ENCODE measurements at regions not wholly inside any gene's neighbourhood (a gene's known extent, or its start where the extent isn't known, plus 50 kb on each side); places are given as distances from the start of the nearest gene placed in this dataset.

- no peak for DNase-seq (ENCODE audit: extremely low spot score in 2 of 2)
- Histone ChIP-seq H3K36me3 (no peaks in the 10 kb centered on the region), H3K4me1 (no peaks in the 10 kb centered on the region), H3K4me3 (no peak overlapping the region), H3K9me3 (no peaks in the 10 kb centered on the region), H3K27me3 (no peaks in the 10 kb centered on the region), H3K27ac (no peak overlapping the region)
- TF ChIP-seq, protein P1, sequence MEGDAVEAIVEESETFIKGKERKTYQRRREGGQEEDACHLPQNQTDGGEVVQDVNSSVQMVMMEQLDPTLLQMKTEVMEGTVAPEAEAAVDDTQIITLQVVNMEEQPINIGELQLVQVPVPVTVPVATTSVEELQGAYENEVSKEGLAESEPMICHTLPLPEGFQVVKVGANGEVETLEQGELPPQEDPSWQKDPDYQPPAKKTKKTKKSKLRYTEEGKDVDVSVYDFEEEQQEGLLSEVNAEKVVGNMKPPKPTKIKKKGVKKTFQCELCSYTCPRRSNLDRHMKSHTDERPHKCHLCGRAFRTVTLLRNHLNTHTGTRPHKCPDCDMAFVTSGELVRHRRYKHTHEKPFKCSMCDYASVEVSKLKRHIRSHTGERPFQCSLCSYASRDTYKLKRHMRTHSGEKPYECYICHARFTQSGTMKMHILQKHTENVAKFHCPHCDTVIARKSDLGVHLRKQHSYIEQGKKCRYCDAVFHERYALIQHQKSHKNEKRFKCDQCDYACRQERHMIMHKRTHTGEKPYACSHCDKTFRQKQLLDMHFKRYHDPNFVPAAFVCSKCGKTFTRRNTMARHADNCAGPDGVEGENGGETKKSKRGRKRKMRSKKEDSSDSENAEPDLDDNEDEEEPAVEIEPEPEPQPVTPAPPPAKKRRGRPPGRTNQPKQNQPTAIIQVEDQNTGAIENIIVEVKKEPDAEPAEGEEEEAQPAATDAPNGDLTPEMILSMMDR (IDR thresholded peaks at IDR 0.05) = no peak
- no peak for TF ChIP-seq POLR2A (IDR thresholded peaks at IDR 0.05)
- TF ChIP-seq POLR2AphosphoS5 (IDR thresholded peaks at IDR 0.05; ENCODE audit: insufficient read depth in 1 of 2, low read depth in 1 of 2) = no peak
- intact Hi-C loops (cut with DNase I) = no loop called here
These were observed 794.6 kb downstream of the TFAP2A start for GRCh38 chr6:9620263-9620662.

DNA sequence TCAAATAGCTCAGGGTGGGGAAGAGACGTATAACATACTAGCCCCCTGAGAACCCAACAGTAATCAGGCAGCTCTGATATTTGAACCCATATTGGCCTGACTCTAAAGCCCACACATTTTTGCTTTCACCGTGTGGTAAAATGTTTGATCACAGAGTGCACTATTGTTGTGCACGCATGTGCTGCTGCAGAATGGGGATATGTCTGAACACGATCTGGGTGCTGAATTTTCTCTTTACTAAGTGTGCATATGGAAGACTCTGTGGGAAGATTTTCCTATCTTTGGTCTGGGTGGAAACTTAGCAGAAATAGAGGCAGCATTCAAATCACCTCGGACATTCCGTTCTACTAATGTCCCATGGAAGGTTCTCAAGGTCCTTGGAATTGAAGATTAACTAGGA lies 800.1 kb downstream of the TFAP2A start:
- H3K36me3 ChIP-seq = no peaks in the 10 kb centered on the region
- no peaks in the 10 kb centered on the region for H3K4me1 ChIP-seq
- no peak overlapping the region for H3K4me3 ChIP-seq
- intact Hi-C loops (cut with DNase I) = no loop called here
- no peaks in the 10 kb centered on the region for H3K27me3 ChIP-seq
- TF ChIP-seq POLR2A (IDR thresholded peaks at IDR 0.05) (no peak), POLR2AphosphoS5 (IDR thresholded peaks at IDR 0.05; ENCODE audit: insufficient read depth in 1 of 2, low read depth in 1 of 2) (no peak)
- TF ChIP-seq, protein P1 (IDR thresholded peaks at IDR 0.05) = no peak
- H3K27ac ChIP-seq = no peak overlapping the region
- H3K9me3 ChIP-seq = no peaks in the 10 kb centered on the region
- DNase-seq (ENCODE audit: extremely low spot score in 2 of 2) = no peak

GRCh38 chr6:9612489-9612888 lies 802.4 kb downstream of the TFAP2A start:
- no peaks in the 10 kb centered on the region for H3K4me1 ChIP-seq
- H3K9me3 ChIP-seq = no peaks in the 10 kb centered on the region
- no peaks in the 10 kb centered on the region for H3K27me3 ChIP-seq
- TF ChIP-seq POLR2A (IDR thresholded peaks at IDR 0.05) = no peak
- TF ChIP-seq POLR2AphosphoS5 (IDR thresholded peaks at IDR 0.05; ENCODE audit: insufficient read depth in 1 of 2, low read depth in 1 of 2) = no peak
- TF ChIP-seq, protein P1 (IDR thresholded peaks at IDR 0.05) = no peak
- intact Hi-C loops (cut with DNase I) = no loop called here
- H3K4me3 ChIP-seq = no peak overlapping the region
- no peak overlapping the region for H3K27ac ChIP-seq
- H3K36me3 ChIP-seq = no peaks in the 10 kb centered on the region
- no peak for DNase-seq (ENCODE audit: extremely low spot score in 2 of 2)

GRCh38 chr6:9610620-9611415 lies 804.1 kb downstream of the TFAP2A start:
- Histone ChIP-seq H3K27me3 (no peaks in the 10 kb centered on the region), H3K4me3 (no peak overlapping the region), H3K9me3 (no peaks in the 10 kb centered on the region), H3K27ac (no peak overlapping the region), H3K36me3 (no peaks in the 10 kb centered on the region), H3K4me1 (no peaks in the 10 kb centered on the region)
- no peak for DNase-seq (ENCODE audit: extremely low spot score in 2 of 2)
- intact Hi-C loops (cut with DNase I) = no loop called here
- TF ChIP-seq POLR2A (IDR thresholded peaks at IDR 0.05) (no peak), POLR2AphosphoS5 (IDR thresholded peaks at IDR 0.05; ENCODE audit: insufficient read depth in 1 of 2, low read depth in 1 of 2) (no peak)
- TF ChIP-seq, protein P1 (IDR thresholded peaks at IDR 0.05) = no peak

DNA sequence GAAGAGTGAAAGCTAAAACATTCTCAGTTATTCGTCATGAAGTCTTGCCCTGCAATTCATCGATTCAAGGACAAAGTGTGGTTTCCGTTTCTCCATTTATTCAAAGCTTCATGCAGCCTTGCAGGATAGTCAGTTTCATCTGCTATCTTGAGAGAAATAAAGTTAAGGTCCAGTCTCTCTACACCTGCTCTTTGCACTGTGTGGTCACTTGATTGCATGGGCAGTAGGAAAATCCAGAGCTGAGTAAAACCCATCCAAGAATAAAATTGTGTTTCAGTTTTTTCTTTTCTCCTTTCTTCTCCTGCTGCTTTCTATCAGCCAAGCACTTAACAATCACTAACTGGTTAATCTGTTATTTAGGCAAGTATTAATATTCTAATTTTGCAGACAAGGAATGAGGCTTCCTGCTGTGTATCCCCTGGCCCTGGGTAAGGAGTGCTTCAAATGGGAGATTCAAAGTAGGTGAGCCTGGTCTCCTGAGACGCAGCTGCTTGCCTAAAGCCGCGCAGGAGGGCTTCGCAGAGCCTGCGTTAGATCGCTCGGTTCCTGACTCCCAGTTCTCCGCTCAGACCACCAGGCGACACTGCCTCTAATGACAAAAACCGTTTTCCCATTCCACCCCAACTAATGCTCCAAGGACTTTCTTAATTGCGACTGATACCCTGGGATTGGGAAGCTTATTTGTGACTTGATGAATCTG lies 808.3 kb downstream of the TFAP2A start:
- TF ChIP-seq POLR2A (IDR thresholded peaks at IDR 0.05) = no peak
- TF ChIP-seq, protein P1 (IDR thresholded peaks at IDR 0.05) = no peak
- no peak for TF ChIP-seq POLR2AphosphoS5 (IDR thresholded peaks at IDR 0.05; ENCODE audit: insufficient read depth in 1 of 2, low read depth in 1 of 2)
- Histone ChIP-seq H3K4me3 (no peak overlapping the region), H3K36me3 (no peaks in the 10 kb centered on the region), H3K27ac (no peak overlapping the region), H3K4me1 (no peaks in the 10 kb centered on the region), H3K9me3 (no peaks in the 10 kb centered on the region), H3K27me3 (no peaks in the 10 kb centered on the region)
- intact Hi-C loops (cut with DNase I) = no loop called here
- no peak for DNase-seq (ENCODE audit: extremely low spot score in 2 of 2)

Measured in vagina (tissue), 2 donors.